ENCODE measurements at regions not wholly inside any gene's neighbourhood (a gene's known extent, or its start where the extent isn't known, plus 50 kb on each side); places are given as distances from the start of the nearest gene placed in this dataset.
"Not testable (repeated sequence)": the region's sequence is repeated elsewhere in the genome, so short reads cannot be mapped to it uniquely, and the experiment has no call there.

DNA sequence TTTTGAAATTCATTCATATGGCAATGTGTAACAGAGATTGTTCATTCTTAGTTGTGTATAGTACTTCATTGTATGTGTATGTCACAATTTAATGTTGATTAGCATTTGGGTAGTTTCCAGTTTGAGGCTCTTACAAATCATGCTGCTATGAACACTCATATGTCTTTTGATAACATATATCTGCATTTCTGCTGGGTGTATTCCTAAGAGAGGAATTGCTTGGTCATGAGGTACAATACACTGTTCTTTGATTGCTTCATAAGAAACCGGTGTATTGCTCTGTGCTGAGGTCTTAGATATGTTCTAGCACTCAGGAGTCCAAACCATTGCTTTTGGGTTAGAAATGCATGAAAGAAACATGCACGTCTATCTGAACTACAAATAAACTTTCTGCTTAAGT is 492.9 kb upstream of the JAG1 start:
- no peak for DNase-seq

DNA sequence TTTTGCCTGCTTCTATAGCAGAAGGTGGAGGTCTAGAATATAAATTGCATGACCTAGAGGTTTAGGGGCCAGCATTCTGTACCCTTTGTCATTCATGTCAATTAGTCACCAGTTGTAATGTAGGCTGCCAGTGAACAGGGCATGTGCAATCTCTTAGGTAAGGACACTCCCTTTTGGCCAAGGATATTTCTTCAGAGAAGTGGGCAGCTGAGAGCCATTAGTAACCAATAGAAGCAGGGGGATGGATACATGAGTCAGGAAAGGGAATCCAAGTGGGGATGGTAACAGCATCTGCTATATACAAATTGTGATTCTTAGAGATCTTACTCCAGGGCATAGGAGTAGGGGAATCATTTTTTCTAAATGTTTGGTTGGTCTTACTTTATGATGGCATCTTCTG is 494.2 kb upstream of the JAG1 start:
- DNase-seq = no peak

DNA sequence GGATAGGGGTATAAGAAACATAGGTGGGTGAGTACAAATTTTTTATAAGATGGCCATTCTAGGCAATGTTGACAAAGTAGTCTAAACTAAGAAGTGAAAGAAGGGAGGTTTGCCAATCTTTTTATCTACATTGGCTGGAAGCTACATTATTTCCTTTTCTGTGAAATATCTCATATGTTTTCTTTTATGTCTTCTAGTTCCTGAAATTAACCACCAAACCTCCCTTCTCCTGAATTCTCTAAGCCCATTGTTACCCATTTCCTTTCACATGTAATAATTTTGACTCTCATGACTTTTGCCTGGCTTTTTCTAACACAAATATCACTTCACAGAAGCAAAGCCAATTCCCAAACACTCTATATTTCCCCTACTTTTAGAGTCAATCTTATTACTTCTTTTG is 496.2 kb upstream of the JAG1 start:
- no peak for DNase-seq

DNA sequence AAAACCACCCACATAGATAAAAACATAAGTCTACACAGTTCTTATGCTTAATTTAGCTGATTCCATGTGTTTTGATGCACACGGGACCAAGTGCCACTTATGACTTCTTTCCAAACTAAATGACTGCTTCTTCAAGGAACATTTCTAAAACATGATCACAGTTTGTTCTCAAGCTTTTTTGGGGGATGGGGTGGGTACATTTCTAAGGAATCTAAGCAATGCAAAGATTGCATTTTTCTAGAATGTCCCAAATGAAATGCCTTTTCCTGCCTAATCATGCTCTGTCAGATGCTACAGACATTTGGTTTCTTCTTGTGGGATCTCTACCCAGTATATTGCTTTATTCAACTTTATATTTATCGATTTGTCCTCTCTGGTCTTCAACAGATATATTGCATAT is 496.8 kb upstream of the JAG1 start:
- DNase-seq = no peak

DNA sequence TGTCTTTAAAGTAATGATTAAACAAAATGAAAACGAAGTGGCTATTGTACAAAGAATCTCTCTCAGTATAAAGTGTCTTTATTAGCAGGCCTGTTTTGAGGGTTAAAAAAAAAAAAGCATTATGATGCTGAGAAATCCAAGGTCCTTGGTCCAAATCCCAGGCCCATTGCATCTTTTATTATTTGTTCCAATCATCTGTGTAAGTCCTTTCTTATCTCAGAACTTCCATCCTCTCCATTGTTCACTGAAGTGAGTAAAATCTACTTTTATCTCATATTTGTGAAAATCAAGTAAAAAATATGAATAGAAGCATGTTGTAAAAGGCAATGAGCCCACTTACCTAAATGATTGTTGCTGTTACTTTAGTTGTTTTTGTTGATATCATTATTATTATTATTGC is 499.1 kb upstream of the JAG1 start:
- DNase-seq = no peak

DNA sequence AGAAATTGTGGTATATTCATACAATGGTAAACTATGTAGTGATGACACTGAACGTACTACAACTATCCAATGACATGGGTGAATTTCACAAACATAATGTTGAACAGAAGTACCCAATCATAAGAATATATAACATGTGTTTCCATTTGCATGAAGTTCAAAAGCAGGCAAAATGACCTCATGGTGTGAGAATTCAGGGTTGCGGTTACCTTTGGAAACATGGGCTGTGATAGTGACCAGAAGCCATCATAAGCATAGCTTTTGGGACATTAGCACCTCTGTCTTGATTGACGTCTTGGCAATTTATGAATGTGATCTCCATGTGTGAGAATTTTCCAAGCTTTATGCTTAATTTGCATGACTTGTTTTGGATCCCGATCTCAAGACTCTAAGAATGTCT is 500.1 kb upstream of the JAG1 start:
- no peak for DNase-seq

DNA sequence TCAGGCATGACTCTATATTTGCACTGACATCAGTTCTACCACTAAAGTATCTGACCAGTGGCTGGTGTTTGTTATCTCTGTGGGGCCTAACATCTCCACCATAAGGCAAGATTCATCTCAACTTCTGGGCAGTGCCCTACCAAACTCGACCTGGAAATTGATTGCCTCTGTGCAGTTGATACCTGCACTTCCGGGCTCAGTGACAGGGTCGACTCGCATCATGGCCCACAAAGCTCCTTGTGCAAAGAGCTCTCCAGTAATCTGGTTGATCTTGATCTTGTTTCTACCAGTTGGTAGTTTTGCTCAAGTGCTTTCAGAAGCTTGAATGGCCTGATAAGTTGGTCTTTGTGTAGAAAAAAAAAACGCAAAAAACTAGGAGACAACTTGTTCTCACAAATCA is 501.1 kb upstream of the JAG1 start:
- DNase-seq = no peak

DNA sequence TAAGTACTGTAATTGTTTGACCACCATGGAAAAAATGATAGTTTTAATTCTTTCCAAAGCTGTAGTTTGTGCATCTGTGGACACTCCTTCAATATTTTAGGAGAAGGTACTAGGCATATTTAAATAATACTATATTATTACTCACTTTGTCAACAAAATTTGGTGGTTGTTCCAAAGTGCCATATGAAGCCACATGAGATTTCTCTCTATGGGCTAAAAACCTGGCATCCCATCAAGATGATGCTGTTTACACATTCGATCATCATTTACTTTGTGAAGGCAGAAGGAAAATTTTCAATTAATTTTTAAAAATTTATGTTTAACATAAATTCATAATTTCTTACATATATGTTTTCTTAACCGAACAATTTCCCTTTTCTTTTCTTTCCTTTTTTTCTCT is 502.6 kb upstream of the JAG1 start:
- no peak for DNase-seq

DNA sequence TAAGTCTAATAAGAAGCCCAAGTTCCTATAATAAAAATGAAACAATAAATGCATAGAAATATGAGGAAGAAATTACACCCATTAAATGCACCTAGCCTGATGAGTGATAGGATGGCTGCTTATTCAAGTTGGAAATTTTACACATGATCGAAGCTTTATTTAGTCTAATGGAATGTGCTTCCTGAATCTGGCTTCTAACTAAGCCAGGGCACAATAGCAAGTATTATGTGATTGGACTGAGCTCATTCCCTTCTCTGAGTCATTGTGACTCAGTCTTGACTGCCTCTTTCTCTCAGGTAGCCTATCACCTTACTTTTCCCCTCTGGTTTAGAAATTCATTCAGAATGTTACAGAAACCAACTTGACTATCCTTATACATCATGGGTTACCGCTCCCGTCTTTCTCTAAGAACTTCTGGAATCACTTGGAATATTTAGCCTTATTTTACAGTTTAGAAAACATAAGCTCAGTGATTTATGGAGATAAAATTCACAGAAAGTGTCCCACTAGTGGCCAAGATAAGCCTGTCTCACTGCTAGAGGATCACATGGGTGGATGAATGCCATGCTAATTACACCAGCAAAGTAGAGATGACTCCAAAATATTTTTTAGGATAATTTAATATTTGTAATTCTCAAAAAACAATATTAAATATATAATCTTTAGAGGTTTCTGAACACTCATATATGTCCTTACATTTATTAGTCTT is 505.3 kb upstream of the JAG1 start:
- no peak for DNase-seq

DNA sequence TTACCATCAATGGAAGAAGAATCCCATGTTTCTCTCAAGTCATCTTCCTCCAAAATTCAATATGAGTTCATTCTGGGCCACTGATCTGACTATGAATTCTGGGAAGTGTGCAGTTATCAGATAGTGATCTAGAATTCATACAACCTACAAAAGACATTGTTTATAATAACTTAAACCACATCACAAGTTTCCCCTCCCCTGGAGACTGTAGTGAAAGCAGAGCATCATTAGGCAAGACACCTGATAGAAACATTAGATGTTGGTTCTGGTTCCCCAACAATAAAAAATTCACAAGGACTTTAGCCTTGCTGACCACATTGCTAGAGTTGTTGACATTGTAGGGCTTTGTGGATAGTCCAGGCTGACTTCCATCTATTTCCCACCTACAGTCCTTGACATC is 506.4 kb upstream of the JAG1 start:
- DNase-seq = no peak

DNA sequence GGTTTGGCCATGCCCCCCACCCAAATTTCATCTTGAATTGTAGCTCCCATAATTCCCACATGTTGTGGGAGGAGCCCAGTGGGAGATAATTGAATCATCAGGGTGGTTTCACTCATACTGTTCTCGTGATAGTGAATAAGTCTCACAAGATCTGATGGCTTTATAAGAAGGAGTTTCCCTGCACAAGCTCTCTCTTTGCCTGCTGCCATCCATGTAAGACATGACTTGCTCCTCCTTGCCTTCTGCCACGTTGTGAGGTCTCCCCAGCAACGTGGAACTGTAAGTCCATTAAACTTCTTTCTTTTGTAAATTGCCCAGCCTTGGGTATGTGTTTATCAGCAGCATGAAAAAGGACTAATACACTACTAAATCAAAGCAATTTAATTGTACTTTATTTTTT is 507.3 kb upstream of the JAG1 start:
- DNase-seq = not testable (repeated sequence)

DNA sequence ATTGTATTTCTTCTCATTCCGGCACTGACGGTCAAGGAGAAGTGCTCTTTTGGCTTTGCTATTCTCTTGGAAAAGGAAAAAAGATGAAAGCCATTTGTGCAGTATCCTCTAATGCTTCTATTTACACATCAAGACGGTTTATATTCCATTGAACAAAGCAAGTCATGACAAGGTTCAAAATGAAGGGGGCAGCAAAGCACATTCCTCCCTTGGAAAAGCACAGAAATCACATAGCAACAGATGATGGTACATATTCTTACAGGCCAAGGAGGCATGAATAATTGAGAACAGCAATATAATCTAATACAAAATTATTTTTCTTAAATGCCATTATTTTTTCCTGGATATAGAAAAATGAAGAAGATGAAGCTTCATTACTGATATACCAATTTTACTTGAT is 508.2 kb upstream of the JAG1 start:
- DNase-seq = no peak

DNA sequence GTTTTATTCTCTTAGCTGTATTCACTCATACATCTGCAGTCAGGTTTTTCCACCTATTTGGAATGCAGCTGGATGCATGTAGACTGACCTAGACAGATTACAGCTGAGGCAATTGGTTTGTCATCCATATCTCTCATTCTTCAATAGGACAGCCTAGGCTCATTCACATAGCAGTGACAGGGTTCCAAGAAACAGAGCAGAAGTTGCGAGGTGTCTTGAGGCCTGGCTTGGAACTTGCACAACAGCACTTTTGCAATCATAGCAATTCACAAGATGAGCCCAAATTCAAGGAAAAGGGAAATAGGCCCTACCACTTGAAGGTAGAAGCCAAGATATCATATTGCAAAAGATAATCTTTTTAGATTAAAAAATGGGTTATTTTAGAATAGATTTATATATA is 508.9 kb upstream of the JAG1 start:
- peak in 1 of 58 donors; percentile 22 for DNase-seq

DNA sequence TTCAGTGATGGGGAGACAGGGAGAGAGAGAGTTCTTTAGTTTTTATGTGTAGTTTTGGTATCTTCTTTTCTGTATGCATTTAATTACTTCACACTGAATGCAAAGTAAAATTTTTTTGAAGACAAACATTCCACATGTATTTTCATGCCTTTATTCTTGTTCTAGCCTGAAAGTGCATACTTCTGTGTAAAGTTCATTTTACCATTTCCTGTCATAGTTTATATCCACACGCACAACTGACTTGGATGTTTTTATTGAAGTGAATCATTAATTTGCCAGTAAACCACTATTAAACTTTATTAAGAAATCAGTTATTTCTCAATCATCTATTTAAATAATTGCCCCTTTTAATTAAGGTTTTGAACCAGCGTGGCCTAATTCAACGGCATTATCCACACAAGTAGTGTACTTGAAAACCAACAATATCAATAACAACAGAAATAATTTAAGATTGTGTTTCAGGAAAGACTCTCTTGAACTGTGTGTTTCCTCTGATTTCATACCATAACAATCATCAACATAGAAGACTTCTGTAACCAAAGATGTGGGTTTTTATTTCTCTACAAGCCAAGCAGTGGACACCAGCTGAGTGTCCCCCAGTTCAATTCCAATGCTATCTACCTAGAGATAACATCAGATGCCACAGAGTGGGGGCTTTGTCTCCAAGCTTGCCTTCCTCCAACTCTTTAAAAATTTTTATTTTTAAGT is 512.7 kb upstream of the JAG1 start:
- no peak for DNase-seq

DNA sequence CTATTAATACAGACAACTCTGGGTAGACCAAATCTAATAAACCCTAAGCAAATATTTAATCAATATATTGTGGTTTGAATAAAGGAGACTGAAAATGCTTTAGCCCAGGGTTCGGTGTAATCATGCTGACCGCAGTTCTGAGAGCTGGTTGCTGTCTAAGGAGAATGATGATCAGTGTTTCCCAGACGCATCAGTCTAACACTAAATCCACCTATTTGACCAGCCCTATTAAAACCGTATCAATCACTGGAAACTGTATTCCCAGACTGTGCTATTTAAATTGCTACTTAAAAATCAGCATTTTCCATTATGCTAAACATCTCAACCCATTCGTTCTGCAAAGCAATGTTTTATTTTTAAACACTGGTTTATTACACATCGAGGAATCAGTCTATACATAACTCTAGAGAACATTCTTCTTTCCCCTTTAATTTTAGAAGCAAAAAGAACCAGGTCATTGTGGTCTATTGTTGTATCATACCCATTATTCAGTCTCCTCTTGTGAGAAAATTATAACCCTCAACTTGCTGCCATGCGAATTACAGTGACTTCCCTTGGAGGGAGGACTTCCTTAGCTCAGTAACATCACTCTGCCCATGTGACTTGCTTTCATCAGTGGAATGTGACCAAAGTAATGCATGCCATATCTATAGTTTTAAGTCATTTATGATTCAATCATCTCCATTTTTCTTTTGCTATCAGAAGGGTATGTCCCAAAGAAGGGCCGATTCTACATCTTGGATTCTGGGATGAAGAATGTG is 515.2 kb upstream of the JAG1 start:
- DNase-seq = no peak

DNA sequence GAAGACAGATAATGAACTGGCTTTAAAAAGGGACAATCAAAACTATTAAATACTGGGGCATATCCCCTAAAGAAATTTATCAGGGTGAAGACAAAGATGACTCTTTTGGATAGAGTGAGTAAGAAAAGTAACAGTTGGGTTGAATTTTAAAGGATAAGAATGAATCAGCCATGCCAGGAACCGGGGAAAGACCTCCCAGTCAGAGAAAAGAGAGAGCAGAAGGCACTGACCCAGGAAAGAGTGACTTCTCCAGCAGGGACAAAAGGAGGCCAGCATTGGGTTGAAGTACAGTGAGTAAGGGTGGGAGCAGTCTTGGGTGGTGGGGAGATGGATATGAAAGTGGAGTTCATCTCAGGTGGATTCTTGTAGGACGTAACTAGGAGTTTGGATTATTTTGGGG is 516.9 kb upstream of the JAG1 start:
- no peak for DNase-seq

DNA sequence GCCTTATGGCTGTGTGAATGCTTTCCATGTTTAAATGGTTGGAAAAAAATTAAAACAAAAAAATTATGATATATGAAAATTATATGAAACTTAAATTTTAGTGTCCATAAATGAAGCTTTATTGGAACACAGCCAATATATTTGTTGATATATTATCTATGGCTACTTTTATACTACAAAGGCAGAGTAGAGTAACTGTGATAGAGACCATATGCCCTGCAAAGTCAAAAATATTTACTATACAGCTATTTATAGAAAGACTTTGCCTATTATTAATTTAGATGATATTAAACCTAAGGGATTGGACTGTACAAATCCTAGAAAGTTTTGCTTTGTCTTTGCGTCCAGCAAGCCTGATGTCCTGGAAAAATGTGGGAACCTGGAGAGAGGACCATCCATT is 518.3 kb upstream of the JAG1 start:
- DNase-seq = no peak

DNA sequence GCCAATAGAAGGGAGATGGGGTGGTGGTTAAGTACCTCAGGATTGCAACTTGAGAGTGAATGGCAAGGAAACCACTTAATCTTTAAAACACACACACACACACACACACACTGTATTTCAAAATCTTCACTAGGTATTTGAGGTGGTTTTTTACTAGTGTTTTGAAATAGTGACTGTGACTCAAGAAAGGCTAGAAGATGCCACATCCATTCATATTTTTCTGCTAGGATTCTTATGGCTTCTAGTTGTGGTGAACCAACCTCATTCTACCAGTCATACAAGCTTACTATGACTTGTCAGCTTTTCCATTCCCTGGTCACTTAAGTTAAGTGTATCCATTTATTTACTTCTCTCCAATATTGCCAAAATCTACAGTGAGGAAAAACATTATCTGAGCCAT is 519.4 kb upstream of the JAG1 start:
- DNase-seq = no peak

DNA sequence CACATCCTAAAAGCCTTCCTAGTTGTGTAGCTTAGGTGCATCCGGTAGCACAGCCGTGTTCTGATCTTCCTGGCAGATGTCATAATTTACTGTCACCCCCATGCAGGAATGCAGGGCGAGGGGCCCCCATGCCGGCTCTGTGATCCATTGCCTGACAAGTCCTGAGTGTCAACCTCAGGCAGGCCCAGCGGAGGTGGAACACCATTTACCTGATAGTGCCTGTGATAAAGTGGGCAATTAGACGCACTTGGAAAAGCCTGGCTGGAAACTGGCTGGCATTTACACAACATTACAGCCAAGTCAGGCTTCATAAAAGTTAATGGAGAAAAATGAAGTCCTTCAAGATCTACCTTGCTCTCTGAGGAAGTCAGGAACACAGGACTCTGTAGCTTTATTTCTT is 521.4 kb upstream of the JAG1 start:
- DNase-seq = no peak

DNA sequence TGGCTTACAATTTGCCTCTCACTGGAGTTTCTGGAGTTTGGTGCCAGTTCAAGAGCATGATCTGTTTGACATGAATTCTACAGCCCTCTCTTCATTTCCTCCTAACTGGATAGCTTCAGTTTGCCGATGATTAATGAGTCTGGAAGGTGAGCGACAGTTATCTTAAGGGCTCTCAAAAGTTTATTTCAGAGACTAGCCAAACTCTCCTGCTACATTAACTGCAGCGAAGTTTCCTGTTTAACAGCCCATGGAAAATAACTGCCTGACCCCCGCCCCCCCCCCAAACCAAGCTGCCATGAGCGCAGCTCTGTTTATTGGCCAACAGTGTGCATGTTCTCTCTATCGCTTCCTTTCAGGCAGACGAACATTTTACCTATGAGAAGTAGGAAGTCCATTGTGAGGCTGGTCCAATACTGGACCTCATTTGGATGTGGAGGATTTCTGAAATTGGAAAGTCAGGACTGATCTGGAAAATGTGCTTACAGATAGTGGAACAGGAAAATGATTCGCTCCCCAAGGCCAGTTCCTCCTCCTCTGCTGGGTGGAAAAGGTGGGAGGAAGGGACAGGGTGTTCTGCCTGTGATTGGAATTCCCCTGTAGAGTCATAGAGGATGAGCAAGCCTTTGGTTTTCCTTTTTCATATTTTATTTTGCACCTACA is 522.2 kb upstream of the JAG1 start:
- DNase-seq = no peak

DNA sequence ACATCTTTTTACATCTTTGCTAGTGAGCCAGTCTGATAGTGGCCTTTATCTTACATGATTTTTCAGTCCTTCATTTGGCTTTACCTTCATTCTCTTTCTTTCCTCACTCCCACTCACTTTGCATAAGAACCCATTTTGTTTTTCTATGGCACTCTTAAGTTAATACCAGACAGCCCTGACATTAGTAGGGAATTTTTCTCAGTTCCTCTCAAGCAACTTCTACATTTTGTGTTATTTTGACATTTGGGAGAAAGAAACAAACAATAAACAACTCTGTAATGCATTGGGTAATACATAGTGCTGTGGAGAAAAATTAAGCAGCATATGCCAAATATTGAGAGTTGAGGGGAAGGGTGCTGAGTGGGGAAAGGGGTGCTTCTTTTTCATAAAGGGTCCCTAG is 524.1 kb upstream of the JAG1 start:
- DNase-seq = no peak

DNA sequence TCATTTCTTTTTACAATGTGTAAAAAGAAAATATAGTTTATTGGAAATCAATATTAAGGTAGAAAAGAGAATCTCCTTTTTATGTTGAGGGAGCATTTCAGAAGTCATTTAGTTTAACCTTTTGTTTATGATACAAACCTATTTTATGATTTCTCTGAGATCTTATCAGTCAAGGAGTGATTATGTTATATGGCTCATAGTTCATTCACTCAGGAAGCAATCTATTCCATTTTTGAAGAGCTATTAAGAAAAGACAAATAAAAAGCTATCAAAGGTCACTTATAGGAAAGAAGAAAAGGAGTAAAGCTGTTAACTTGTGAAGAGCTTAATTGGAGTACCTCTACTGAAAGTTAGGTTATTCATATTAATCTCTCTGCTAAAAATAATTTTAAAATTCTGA is 526.6 kb upstream of the JAG1 start:
- no peak for DNase-seq
